Keratinocyte (primary cell): ENCODE measurements at regions not wholly inside any gene's neighbourhood (a gene's known extent, or its start where the extent isn't known, plus 50 kb on each side); places are given as distances from the start of the nearest gene placed in this dataset.

ENCODE experiments used
- DNase-seq: peaks from one replicate; pipeline ENCODE4 v3.0.0-alpha.2; 2011; ENCODE audit warnings: low read depth, missing footprints, low spot score
- FAIRE-seq: peaks from 2 replicates; lab custom pipeline; 2011; peaks lifted over from hg19 to GRCh38; lab: Jason Lieb, UNC
- H2AFZ ChIP-seq: 2 replicates; pipeline ENCODE4 v1.6.0; 2012; ENCODE audit warnings: low read length, control low read depth, inconsistent platforms; ENCODE audit not compliant: control insufficient read depth
- H3K27ac ChIP-seq: 2 replicates; pipeline ENCODE4 v1.5.1; 2011; ENCODE audit warnings: low read length; ENCODE audit not compliant: control insufficient read depth, insufficient read depth
- H3K27me3 ChIP-seq: 3 replicates; pipeline ENCODE4 v1.6.0; 2011; ENCODE audit warnings: low read length; ENCODE audit not compliant: control insufficient read depth, insufficient read depth; ENCODE audit errors: extremely low read depth
- H3K36me3 ChIP-seq, 2 experiments: 2 replicates in 1 of 2; 3 replicates in 1 of 2; pipeline ENCODE4 v1.5.1; 2011; ENCODE audit warnings: low read length in 2 of 2, mild to moderate bottlenecking in 1 of 2; ENCODE audit not compliant: control insufficient read depth in 2 of 2, insufficient read depth in 2 of 2; ENCODE audit errors: extremely low read depth in 1 of 2
- H3K4me1 ChIP-seq: 3 replicates; pipeline ENCODE4 v1.5.1; 2011; ENCODE audit warnings: low read length; ENCODE audit not compliant: control insufficient read depth, insufficient read depth; ENCODE audit errors: extremely low read depth
- H3K4me2 ChIP-seq: 3 replicates; pipeline ENCODE4 v1.6.0; 2011; ENCODE audit warnings: low read depth, low read length; ENCODE audit not compliant: control insufficient read depth, insufficient read depth; ENCODE audit errors: extremely low read depth
- H3K4me3 ChIP-seq, 3 experiments: fragments of 200-600 bp in 1 of 3; sonication (generic) in 1 of 3; 2 replicates in 2 of 3; 3 replicates in 1 of 3; pipeline ENCODE4 v1.5.1; 2011 to 2016; ENCODE audit warnings: low read length in 3 of 3, mild to moderate bottlenecking in 3 of 3, control low read depth in 2 of 3, inconsistent platforms in 1 of 3, low read depth in 1 of 3, mixed read lengths in 1 of 3, mixed run types in 1 of 3, moderate library complexity in 1 of 3; ENCODE audit not compliant: control insufficient read depth in 2 of 3, insufficient read depth in 2 of 3; ENCODE audit errors: extremely low read depth in 1 of 3
- H3K79me2 ChIP-seq: 2 replicates; pipeline ENCODE4 v1.6.0; 2012; ENCODE audit warnings: low read length; ENCODE audit not compliant: control insufficient read depth, insufficient read depth
- H3K9ac ChIP-seq: 3 replicates; pipeline ENCODE4 v1.6.0; 2011; ENCODE audit warnings: low read length; ENCODE audit not compliant: control insufficient read depth, insufficient read depth; ENCODE audit errors: extremely low read depth
- H3K9me1 ChIP-seq: 3 replicates; pipeline ENCODE4 v1.6.0; 2011; ENCODE audit warnings: low read length; ENCODE audit not compliant: control insufficient read depth, insufficient read depth; ENCODE audit errors: extremely low read depth
- H3K9me3 ChIP-seq: 2 replicates; pipeline ENCODE4 v1.5.1; 2012; ENCODE audit warnings: low read depth, low read length; ENCODE audit not compliant: control insufficient read depth
- H4K20me1 ChIP-seq: 3 replicates; pipeline ENCODE4 v1.6.0; 2011; ENCODE audit warnings: low read length; ENCODE audit not compliant: control insufficient read depth, insufficient read depth; ENCODE audit errors: extremely low read depth
- EZH2 ChIP-seq: IDR thresholded peaks from one replicate; pipeline ENCODE4 v1.6.1; 2012; ENCODE audit warnings: inconsistent platforms, mild to moderate bottlenecking, low read length, moderate library complexity
- dilution Hi-C: fragments of 300-500 bp; cut with MboI; formaldehyde crosslinking; loops from one replicate; pipeline ENCODE4 v1.7.0; 2020; ENCODE audit warnings: low sequenced_read_pairs; ENCODE audit not compliant: extremely low pct_ligation_motif_present
- TF ChIP-seq, protein P1 (sequence below), 3 experiments: IDR thresholded peaks in 1 of 3; conservative IDR thresholded peaks in 1 of 3; optimal IDR thresholded peaks in 1 of 3; 2 replicates in 2 of 3; 3 replicates in 1 of 3; pipeline versions ENCODE3 to v1.5.1; 2011; ENCODE audit warnings: low read length in 3 of 3, mild to moderate bottlenecking in 3 of 3, moderate library complexity in 2 of 3, control low read depth in 1 of 3, inconsistent platforms in 1 of 3; ENCODE audit not compliant: insufficient read depth in 2 of 3; ENCODE audit errors: extremely low read depth in 1 of 3

DNA sequence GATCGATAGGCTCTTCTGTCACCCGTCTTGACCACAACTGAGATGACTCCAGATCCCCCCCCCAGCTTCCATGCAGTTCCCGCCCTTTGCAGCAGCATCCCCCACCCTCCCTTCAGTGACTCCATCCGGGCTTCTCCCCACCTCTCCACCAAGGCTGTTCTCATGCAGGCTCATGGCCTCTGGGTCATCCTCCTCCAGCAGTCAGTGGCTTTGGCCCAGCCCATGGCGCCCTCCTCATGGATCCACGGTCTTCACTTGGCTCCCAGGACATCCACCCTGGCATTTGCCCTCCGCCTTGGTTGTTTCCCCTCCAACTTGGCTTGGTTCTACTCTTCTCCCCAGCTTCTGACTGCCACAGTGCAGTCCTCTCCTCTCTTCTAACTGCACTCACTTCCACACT, 96.7 kb upstream of the RUFY1 start:
- no peaks in the 10 kb centered on the region for H3K79me2 ChIP-seq
- FAIRE-seq = no peak
- H4K20me1 ChIP-seq = no peaks in the 10 kb centered on the region
- DNase-seq = no peak
- H3K27me3 ChIP-seq = no peaks in the 10 kb centered on the region
- no peak overlapping the region for H3K27ac ChIP-seq
- no peak overlapping the region for H3K4me3 ChIP-seq
- H3K9me1 ChIP-seq = no peaks in the 10 kb centered on the region
- TF ChIP-seq, protein P1, sequence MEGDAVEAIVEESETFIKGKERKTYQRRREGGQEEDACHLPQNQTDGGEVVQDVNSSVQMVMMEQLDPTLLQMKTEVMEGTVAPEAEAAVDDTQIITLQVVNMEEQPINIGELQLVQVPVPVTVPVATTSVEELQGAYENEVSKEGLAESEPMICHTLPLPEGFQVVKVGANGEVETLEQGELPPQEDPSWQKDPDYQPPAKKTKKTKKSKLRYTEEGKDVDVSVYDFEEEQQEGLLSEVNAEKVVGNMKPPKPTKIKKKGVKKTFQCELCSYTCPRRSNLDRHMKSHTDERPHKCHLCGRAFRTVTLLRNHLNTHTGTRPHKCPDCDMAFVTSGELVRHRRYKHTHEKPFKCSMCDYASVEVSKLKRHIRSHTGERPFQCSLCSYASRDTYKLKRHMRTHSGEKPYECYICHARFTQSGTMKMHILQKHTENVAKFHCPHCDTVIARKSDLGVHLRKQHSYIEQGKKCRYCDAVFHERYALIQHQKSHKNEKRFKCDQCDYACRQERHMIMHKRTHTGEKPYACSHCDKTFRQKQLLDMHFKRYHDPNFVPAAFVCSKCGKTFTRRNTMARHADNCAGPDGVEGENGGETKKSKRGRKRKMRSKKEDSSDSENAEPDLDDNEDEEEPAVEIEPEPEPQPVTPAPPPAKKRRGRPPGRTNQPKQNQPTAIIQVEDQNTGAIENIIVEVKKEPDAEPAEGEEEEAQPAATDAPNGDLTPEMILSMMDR (optimal IDR thresholded peaks at IDR 0.05 in 1 of 3, IDR thresholded peaks at IDR 0.05 in 1 of 3, conservative IDR thresholded peaks at IDR 0.05 in 1 of 3; ENCODE audit: extremely low read depth in 1 of 3, insufficient read depth in 2 of 3, low read length in 3 of 3) = no peak
- TF ChIP-seq EZH2 = no peak
- no peak overlapping the region for H2AFZ ChIP-seq
- dilution Hi-C loops = no loop called here
- H3K9ac ChIP-seq = no peak overlapping the region
- H3K36me3 ChIP-seq = no peaks in the 10 kb centered on the region
- no peak overlapping the region for H3K4me2 ChIP-seq
- H3K9me3 ChIP-seq = peaks cover 12% of the 10 kb centered on the region
- H3K4me1 ChIP-seq = no peaks in the 10 kb centered on the region

DNA sequence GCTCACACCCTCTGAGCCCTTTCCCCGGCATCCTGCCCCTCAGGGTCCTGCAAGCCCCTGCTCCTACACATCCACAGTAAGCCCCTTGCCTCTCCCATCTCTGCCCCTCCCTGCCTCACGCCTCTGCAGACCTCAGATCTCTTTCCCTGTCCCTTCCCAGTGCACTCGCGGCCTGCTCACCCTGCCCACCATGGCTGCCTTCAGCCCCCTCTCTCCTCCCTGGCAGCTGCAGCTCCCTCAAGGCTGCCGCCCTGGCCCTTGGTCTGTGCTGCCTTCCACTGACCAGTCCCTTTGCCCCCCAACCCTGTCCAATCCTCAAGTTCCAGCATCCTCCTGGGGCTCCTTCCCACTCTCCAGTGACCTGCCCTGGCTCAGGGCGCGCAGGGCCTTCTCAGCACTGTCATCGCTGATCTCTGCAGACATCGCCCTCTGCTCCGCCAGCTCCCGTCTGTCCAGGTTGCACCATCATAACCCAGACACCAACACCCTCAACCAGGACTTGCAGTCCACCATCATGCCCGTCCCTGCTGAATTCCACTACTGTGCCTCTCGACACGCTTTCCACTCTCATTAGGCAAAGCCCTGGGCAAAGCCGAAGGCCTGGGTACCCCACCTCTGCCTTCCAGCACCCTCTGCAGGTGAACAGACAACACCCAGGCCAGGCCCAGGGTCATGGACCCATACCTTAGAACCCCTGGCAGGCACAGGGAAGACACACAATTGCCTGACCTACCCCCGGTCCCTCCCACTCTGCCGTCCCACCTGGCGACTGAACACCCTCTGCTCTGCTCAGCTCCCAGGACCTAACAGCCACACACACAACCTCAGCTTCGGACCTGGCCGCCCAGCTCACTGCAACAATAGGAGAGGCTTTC, 97.8 kb upstream of the RUFY1 start:
- no peaks in the 10 kb centered on the region for H3K36me3 ChIP-seq
- H3K79me2 ChIP-seq = no peaks in the 10 kb centered on the region
- no peak overlapping the region for H3K27ac ChIP-seq
- no peaks in the 10 kb centered on the region for H3K9me1 ChIP-seq
- H4K20me1 ChIP-seq = no peaks in the 10 kb centered on the region
- H3K4me2 ChIP-seq = no peak overlapping the region
- H3K4me1 ChIP-seq = no peaks in the 10 kb centered on the region
- dilution Hi-C loops = no loop called here
- DNase-seq (no peak), FAIRE-seq (no peak)
- TF ChIP-seq, protein P1 (optimal IDR thresholded peaks at IDR 0.05 in 1 of 3, IDR thresholded peaks at IDR 0.05 in 1 of 3, conservative IDR thresholded peaks at IDR 0.05 in 1 of 3; ENCODE audit: extremely low read depth in 1 of 3, insufficient read depth in 2 of 3, low read length in 3 of 3) = no peak
- TF ChIP-seq EZH2 = no peak
- H3K4me3 ChIP-seq = no peak overlapping the region
- H3K9ac ChIP-seq = no peak overlapping the region
- no peaks in the 10 kb centered on the region for H3K27me3 ChIP-seq
- H2AFZ ChIP-seq = no peak overlapping the region
- H3K9me3 ChIP-seq = peaks cover 12% of the 10 kb centered on the region
